ENCODE measurements at regions not wholly inside any gene's neighbourhood (a gene's known extent, or its start where the extent isn't known, plus 50 kb on each side); places are given as distances from the start of the nearest gene placed in this dataset.

GRCh38 chr18:47399475-47399874 lies 148.0 kb upstream of the SKOR2 start:
- Histone ChIP-seq H3K79me2 (ENCODE audit: low read length) (no peaks in the 10 kb centered on the region), H3K9ac (ENCODE audit: low read length) (no peak overlapping the region), H3K36me3 (ENCODE audit: insufficient read depth, low read length) (no peaks in the 10 kb centered on the region), H3K9me2 (replicated peaks; ENCODE audit: insufficient read depth, low read length) (no peaks in the 10 kb centered on the region), H3K27ac (ENCODE audit: low read length) (no peak overlapping the region), H4K20me1 (ENCODE audit: insufficient read depth, low read depth, low read length) (no peaks in the 10 kb centered on the region), H3K4me2 (ENCODE audit: low read depth, low read length, poor library complexity, severe bottlenecking) (no peak overlapping the region), H3K4me1 (ENCODE audit: low read length) (no peaks in the 10 kb centered on the region), H3K27me3 (ENCODE audit: low read length) (no peaks in the 10 kb centered on the region), H3K4me3 (ENCODE audit: low read length) (no peak overlapping the region), H2AFZ (ENCODE audit: low read length) (no peak overlapping the region), H3K9me3 (ENCODE audit: low read length) (peaks cover 4% of the 10 kb centered on the region; the same call in 1 of the 2 replicates)
- no peak for DNase-seq

GRCh38 chr18:47397671-47398319 lies 146.3 kb upstream of the SKOR2 start:
- Histone ChIP-seq H3K4me2 (ENCODE audit: low read depth, low read length, poor library complexity, severe bottlenecking) (no peak overlapping the region), H3K79me2 (ENCODE audit: low read length) (no peaks in the 10 kb centered on the region), H3K9me2 (replicated peaks; ENCODE audit: insufficient read depth, low read length) (no peaks in the 10 kb centered on the region), H3K36me3 (ENCODE audit: insufficient read depth, low read length) (no peaks in the 10 kb centered on the region), H3K9ac (ENCODE audit: low read length) (no peak overlapping the region), H3K27ac (ENCODE audit: low read length) (no peak overlapping the region), H3K9me3 (ENCODE audit: low read length) (peaks cover 4% of the 10 kb centered on the region; the same call in 1 of the 2 replicates), H4K20me1 (ENCODE audit: insufficient read depth, low read depth, low read length) (no peaks in the 10 kb centered on the region), H3K4me1 (ENCODE audit: low read length) (no peaks in the 10 kb centered on the region), H3K27me3 (ENCODE audit: low read length) (no peaks in the 10 kb centered on the region), H3K4me3 (ENCODE audit: low read length) (no peak overlapping the region), H2AFZ (ENCODE audit: low read length) (no peak overlapping the region)
- DNase-seq, result peak; percentile 80

DNA sequence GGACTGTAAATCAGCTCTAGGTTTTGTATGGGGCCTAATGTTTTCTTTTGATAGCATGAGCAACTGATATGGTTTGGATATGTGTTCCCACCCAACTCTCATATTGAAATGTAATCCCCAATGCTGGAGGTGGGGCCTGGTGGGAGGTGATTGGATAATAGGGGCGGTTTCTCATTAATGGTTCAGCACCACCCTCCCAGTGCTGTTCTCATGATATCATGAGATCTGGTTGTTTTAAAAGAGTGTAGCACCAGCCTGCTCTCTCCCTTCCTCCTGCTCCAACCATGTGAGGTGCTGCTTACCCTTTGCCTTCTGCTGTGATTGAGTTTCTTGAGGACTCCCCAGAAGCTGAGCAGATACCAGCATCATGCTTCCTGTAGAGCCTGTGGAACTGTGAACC lies 140.2 kb upstream of the SKOR2 start:
- Histone ChIP-seq H3K4me1 (ENCODE audit: low read length) (no peaks in the 10 kb centered on the region), H2AFZ (ENCODE audit: low read length) (no peak overlapping the region), H3K4me2 (ENCODE audit: low read depth, low read length, poor library complexity, severe bottlenecking) (no peak overlapping the region), H3K79me2 (ENCODE audit: low read length) (no peaks in the 10 kb centered on the region), H4K20me1 (ENCODE audit: insufficient read depth, low read depth, low read length) (no peaks in the 10 kb centered on the region), H3K4me3 (ENCODE audit: low read length) (no peak overlapping the region), H3K27ac (ENCODE audit: low read length) (no peak overlapping the region), H3K27me3 (ENCODE audit: low read length) (no peaks in the 10 kb centered on the region), H3K9ac (ENCODE audit: low read length) (no peak overlapping the region), H3K9me3 (ENCODE audit: low read length) (no peaks in the 10 kb centered on the region), H3K36me3 (ENCODE audit: insufficient read depth, low read length) (no peaks in the 10 kb centered on the region), H3K9me2 (replicated peaks; ENCODE audit: insufficient read depth, low read length) (no peaks in the 10 kb centered on the region)
- no peak for DNase-seq

DNA sequence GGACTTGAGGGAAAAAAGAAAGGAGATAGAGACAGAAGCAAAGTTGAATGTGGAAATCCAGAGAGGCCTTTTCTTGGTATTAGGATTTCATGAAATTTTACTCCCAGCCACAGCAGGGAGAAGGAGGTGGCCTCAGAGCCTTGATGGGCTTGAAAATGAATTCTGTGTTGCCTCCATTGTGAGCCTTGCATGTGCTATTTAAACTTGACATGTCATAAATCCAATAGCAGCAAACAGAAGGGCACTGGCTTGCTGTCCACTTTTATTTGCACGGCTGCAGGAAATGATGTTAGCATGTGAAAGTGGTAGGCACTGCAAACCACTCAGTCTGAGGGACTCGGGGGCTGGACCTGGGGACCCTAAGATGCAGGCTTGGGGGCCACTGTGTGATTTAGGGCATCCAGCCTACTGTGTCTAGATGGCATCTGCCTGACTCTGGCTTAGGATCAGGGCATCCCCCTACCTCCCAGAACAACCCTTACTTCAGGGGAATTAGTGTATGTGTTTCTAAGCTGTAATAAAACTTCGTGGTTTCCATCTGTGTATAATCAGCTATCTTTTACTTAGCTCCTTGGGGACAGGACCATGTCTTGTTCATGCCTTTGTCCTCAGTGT lies 139.1 kb upstream of the SKOR2 start:
- H4K20me1 ChIP-seq (ENCODE audit: insufficient read depth, low read depth, low read length), result no peaks in the 10 kb centered on the region
- H3K4me3 ChIP-seq (ENCODE audit: low read length), result no peak overlapping the region
- H3K4me1 ChIP-seq (ENCODE audit: low read length), result no peaks in the 10 kb centered on the region
- no peak overlapping the region for H3K4me2 ChIP-seq (ENCODE audit: low read depth, low read length, poor library complexity, severe bottlenecking)
- no peaks in the 10 kb centered on the region for H3K9me3 ChIP-seq (ENCODE audit: low read length)
- H3K9me2 ChIP-seq (replicated peaks; ENCODE audit: insufficient read depth, low read length), result no peaks in the 10 kb centered on the region
- H3K27me3 ChIP-seq (ENCODE audit: low read length), result 0 out of 2 replicates have a peak, but pooled peaks cover 3% of the 10 kb centered on the region
- H3K79me2 ChIP-seq (ENCODE audit: low read length), result no peaks in the 10 kb centered on the region
- no peak for DNase-seq
- H3K9ac ChIP-seq (ENCODE audit: low read length), result no peak overlapping the region
- no peaks in the 10 kb centered on the region for H3K36me3 ChIP-seq (ENCODE audit: insufficient read depth, low read length)
- H2AFZ ChIP-seq (ENCODE audit: low read length), result no peak overlapping the region
- H3K27ac ChIP-seq (ENCODE audit: low read length), result no peak overlapping the region

DNA sequence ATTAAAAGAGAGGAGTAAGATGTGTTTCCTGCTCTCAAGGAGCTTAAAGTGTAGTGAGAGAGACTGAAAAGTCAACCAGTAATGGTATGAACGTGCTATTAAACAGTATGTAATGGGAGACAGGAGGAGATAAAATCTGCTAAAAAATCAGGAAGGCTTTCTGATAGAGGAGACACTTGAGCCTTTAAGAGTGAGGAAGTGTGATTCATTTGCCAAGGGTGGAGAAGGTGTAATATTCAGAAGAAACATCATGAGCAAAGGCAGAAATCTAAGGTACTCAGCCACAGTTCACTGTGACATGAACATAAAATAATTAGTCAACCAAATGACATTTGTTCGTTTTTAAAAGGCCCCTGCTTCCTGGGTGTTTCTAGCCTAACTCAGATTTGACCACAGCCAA lies 137.8 kb upstream of the SKOR2 start:
- Histone ChIP-seq H4K20me1 (ENCODE audit: insufficient read depth, low read depth, low read length) (no peaks in the 10 kb centered on the region), H2AFZ (ENCODE audit: low read length) (no peak overlapping the region), H3K9me3 (ENCODE audit: low read length) (no peaks in the 10 kb centered on the region), H3K4me2 (ENCODE audit: low read depth, low read length, poor library complexity, severe bottlenecking) (no peak overlapping the region), H3K4me1 (ENCODE audit: low read length) (no peaks in the 10 kb centered on the region), H3K79me2 (ENCODE audit: low read length) (no peaks in the 10 kb centered on the region), H3K9ac (ENCODE audit: low read length) (no peak overlapping the region), H3K36me3 (ENCODE audit: insufficient read depth, low read length) (no peaks in the 10 kb centered on the region), H3K27ac (ENCODE audit: low read length) (no peak overlapping the region), H3K27me3 (ENCODE audit: low read length) (0 out of 2 replicates have a peak, but pooled peaks cover 3% of the 10 kb centered on the region), H3K4me3 (ENCODE audit: low read length) (no peak overlapping the region), H3K9me2 (replicated peaks; ENCODE audit: insufficient read depth, low read length) (no peaks in the 10 kb centered on the region)
- no peak for DNase-seq

DNA sequence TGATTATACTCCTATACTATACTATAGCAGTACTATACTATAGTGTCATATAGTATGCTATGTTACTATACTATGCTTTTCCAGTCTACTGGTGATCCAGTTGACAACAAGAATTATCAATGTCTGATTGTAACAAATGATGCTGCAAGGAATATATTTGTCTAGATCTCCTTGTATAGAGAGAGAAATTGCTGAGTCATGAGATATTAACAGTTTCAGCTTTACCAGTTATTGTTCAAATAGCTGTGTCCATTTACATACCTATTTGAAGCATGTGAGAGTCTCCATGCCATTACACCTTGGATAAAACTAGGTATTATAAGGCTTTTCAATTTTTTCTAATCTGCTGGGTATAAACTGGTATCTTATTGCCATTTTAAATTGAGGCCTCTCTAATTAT lies 136.4 kb upstream of the SKOR2 start:
- no peak overlapping the region for H3K27ac ChIP-seq (ENCODE audit: low read length)
- no peak overlapping the region for H3K9ac ChIP-seq (ENCODE audit: low read length)
- no peaks in the 10 kb centered on the region for H3K9me3 ChIP-seq (ENCODE audit: low read length)
- no peak for DNase-seq
- H4K20me1 ChIP-seq (ENCODE audit: insufficient read depth, low read depth, low read length), result no peaks in the 10 kb centered on the region
- H3K9me2 ChIP-seq (replicated peaks; ENCODE audit: insufficient read depth, low read length), result no peaks in the 10 kb centered on the region
- no peak overlapping the region for H2AFZ ChIP-seq (ENCODE audit: low read length)
- no peak overlapping the region for H3K4me3 ChIP-seq (ENCODE audit: low read length)
- no peaks in the 10 kb centered on the region for H3K79me2 ChIP-seq (ENCODE audit: low read length)
- H3K4me2 ChIP-seq (ENCODE audit: low read depth, low read length, poor library complexity, severe bottlenecking), result no peak overlapping the region
- H3K36me3 ChIP-seq (ENCODE audit: insufficient read depth, low read length), result no peaks in the 10 kb centered on the region
- H3K4me1 ChIP-seq (ENCODE audit: low read length), result no peaks in the 10 kb centered on the region
- H3K27me3 ChIP-seq (ENCODE audit: low read length), result 0 out of 2 replicates have a peak, but pooled peaks cover 3% of the 10 kb centered on the region

DNA sequence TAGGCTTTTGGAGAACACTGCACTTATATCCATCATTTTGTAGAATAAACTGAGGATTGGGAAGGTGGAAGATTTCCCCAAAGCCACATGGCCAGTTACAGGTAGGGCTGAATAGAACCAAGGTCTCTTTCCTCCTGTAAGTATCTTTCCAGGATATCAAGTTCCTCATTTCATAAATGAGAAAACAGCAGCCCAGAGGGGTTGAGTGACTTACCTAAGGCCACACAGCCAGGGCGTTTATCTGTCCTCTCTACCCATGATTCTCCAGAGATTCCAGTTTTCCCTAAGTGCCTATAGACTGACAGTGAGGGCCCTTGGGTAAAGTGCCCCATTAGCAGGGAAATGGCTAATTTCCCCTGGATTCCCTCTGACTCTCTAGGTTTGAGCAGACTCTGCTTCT lies 132.3 kb upstream of the SKOR2 start:
- Histone ChIP-seq H4K20me1 (ENCODE audit: insufficient read depth, low read depth, low read length) (no peaks in the 10 kb centered on the region), H3K27me3 (ENCODE audit: low read length) (0 out of 2 replicates have a peak, but pooled peaks cover 3% of the 10 kb centered on the region), H3K4me3 (ENCODE audit: low read length) (no peak overlapping the region), H3K9ac (ENCODE audit: low read length) (no peak overlapping the region), H3K36me3 (ENCODE audit: insufficient read depth, low read length) (no peaks in the 10 kb centered on the region), H3K9me3 (ENCODE audit: low read length) (no peaks in the 10 kb centered on the region), H3K27ac (ENCODE audit: low read length) (no peak overlapping the region), H2AFZ (ENCODE audit: low read length) (no peak overlapping the region), H3K4me1 (ENCODE audit: low read length) (no peaks in the 10 kb centered on the region), H3K9me2 (replicated peaks; ENCODE audit: insufficient read depth, low read length) (no peaks in the 10 kb centered on the region), H3K79me2 (ENCODE audit: low read length) (no peaks in the 10 kb centered on the region), H3K4me2 (ENCODE audit: low read depth, low read length, poor library complexity, severe bottlenecking) (no peak overlapping the region)
- DNase-seq, result peak; percentile 34

GRCh38 chr18:47381975-47382570 lies 130.6 kb upstream of the SKOR2 start:
- H3K4me3 ChIP-seq (ENCODE audit: low read length), result no peak overlapping the region
- no peaks in the 10 kb centered on the region for H3K9me2 ChIP-seq (replicated peaks; ENCODE audit: insufficient read depth, low read length)
- no peaks in the 10 kb centered on the region for H3K36me3 ChIP-seq (ENCODE audit: insufficient read depth, low read length)
- H3K4me2 ChIP-seq (ENCODE audit: low read depth, low read length, poor library complexity, severe bottlenecking), result no peak overlapping the region
- no peaks in the 10 kb centered on the region for H4K20me1 ChIP-seq (ENCODE audit: insufficient read depth, low read depth, low read length)
- H3K9me3 ChIP-seq (ENCODE audit: low read length), result no peaks in the 10 kb centered on the region
- no peak overlapping the region for H3K9ac ChIP-seq (ENCODE audit: low read length)
- H2AFZ ChIP-seq (ENCODE audit: low read length), result no peak overlapping the region
- 0 out of 2 replicates have a peak, but pooled peaks cover 3% of the 10 kb centered on the region for H3K27me3 ChIP-seq (ENCODE audit: low read length)
- no peak for DNase-seq
- no peaks in the 10 kb centered on the region for H3K4me1 ChIP-seq (ENCODE audit: low read length)
- H3K79me2 ChIP-seq (ENCODE audit: low read length), result no peaks in the 10 kb centered on the region
- no peak overlapping the region for H3K27ac ChIP-seq (ENCODE audit: low read length)
